ENCODE measurements at regions not wholly inside any gene's neighbourhood (a gene's known extent, or its start where the extent isn't known, plus 50 kb on each side); places are given as distances from the start of the nearest gene placed in this dataset.

- no peak for TF ChIP-seq BHLHE40 (IDR thresholded peaks at IDR 0.05; ENCODE audit: borderline replicate concordance)
- no peak for TF ChIP-seq SP1 (IDR thresholded peaks at IDR 0.05)
- no peak for TF ChIP-seq SUZ12 (IDR thresholded peaks at IDR 0.05)
- no peak for TF ChIP-seq TARDBP (IDR thresholded peaks at IDR 0.05)
- TF ChIP-seq, protein P1, sequence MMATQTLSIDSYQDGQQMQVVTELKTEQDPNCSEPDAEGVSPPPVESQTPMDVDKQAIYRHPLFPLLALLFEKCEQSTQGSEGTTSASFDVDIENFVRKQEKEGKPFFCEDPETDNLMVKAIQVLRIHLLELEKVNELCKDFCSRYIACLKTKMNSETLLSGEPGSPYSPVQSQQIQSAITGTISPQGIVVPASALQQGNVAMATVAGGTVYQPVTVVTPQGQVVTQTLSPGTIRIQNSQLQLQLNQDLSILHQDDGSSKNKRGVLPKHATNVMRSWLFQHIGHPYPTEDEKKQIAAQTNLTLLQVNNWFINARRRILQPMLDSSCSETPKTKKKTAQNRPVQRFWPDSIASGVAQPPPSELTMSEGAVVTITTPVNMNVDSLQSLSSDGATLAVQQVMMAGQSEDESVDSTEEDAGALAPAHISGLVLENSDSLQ (IDR thresholded peaks at IDR 0.05): no peak
- no peak for TF ChIP-seq NFRKB (IDR thresholded peaks at IDR 0.05)
Measured at GRCh38 chr10:125534515-125534914, 148.4 kb downstream of the TEX36 start.
